ENCODE measurements at regions not wholly inside any gene's neighbourhood (a gene's known extent, or its start where the extent isn't known, plus 50 kb on each side); places are given as distances from the start of the nearest gene placed in this dataset.

DNA sequence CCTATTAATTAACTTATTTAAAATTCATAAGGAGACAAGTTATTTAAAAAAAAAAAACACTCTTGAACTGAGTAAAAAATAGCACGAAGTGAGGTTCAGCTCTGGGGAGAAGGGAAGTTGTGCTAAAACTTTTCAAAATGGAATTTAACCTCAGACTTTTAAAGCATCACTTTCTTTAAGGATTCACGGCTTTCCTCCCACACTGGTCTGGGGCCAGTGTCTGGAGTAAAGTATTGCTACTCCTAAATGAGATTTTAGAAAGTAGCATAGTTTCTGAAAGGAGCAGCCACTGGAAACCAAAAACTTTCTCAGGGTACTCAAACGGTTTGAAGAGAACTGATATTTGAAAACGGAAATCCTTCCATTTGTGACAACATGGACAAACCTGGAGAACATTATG is 97.7 kb upstream of the CYP1B1 start (continued):
- TF ChIP-seq, protein P1, sequence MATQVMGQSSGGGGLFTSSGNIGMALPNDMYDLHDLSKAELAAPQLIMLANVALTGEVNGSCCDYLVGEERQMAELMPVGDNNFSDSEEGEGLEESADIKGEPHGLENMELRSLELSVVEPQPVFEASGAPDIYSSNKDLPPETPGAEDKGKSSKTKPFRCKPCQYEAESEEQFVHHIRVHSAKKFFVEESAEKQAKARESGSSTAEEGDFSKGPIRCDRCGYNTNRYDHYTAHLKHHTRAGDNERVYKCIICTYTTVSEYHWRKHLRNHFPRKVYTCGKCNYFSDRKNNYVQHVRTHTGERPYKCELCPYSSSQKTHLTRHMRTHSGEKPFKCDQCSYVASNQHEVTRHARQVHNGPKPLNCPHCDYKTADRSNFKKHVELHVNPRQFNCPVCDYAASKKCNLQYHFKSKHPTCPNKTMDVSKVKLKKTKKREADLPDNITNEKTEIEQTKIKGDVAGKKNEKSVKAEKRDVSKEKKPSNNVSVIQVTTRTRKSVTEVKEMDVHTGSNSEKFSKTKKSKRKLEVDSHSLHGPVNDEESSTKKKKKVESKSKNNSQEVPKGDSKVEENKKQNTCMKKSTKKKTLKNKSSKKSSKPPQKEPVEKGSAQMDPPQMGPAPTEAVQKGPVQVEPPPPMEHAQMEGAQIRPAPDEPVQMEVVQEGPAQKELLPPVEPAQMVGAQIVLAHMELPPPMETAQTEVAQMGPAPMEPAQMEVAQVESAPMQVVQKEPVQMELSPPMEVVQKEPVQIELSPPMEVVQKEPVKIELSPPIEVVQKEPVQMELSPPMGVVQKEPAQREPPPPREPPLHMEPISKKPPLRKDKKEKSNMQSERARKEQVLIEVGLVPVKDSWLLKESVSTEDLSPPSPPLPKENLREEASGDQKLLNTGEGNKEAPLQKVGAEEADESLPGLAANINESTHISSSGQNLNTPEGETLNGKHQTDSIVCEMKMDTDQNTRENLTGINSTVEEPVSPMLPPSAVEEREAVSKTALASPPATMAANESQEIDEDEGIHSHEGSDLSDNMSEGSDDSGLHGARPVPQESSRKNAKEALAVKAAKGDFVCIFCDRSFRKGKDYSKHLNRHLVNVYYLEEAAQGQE (IDR thresholded peaks at IDR 0.05; ENCODE audit: unreplicated experiment) = no peak
- TF ChIP-seq STAT1 (IDR thresholded peaks at IDR 0.05; ENCODE audit: unreplicated experiment) = no peak

DNA sequence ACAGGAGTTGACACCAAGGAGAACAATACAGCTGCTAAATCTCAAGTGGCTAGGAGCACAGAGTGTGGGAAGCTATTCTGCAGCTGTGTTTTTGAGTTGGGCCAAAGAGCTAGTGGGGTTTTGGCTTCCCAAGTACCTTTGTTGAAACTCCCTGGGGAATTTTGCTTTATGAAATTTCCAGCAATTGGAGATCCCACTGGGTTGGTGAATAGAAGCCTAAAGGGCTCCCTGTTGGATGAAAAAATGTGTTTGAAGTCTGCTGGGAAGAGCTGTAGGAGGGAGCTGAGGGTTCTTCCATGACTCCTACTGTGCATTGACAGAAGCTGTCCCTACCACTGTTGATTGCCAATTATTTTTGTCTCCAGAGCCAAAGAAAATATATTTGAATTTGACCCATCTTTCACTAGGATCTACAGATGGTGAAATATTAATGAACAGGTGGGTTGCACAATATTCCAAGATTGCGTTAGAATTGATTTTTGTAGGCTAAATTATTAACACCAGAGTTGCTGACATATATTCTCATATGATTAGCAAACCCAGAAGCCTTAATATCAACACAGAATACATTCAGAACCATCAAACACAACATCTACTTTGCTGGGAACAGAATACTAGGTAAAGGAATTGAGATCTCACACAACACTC is 95.4 kb upstream of the CYP1B1 start:
- Histone ChIP-seq H3K4me2 (no peak overlapping the region), H3K4me1 (ENCODE audit: insufficient read depth) (no peaks in the 10 kb centered on the region), H3K27me3 (ENCODE audit: insufficient read depth) (no peaks in the 10 kb centered on the region), H3K9me2 (ENCODE audit: insufficient read depth) (peaks cover 9% of the 10 kb centered on the region; the same call in 1 of the 2 replicates), H3K36me3 (ENCODE audit: insufficient read depth) (no peaks in the 10 kb centered on the region), H3F3A (replicated peaks; ENCODE audit: low read depth) (no peaks in the 10 kb centered on the region), H3K79me2 (replicated peaks; ENCODE audit: insufficient read depth) (no peaks in the 10 kb centered on the region), H4K20me1 (replicated peaks; ENCODE audit: insufficient read depth) (no peaks in the 10 kb centered on the region), H3K27ac (ENCODE audit: low read depth) (no peak overlapping the region), H3K4me3 (no peak overlapping the region), H2AFZ (no peak overlapping the region)
- DNase-seq (ENCODE audit: low spot score) (no peak), ATAC-seq (no peak)
- no peak overlapping the region for H3K27ac Mint-ChIP-seq
- H3K4me3 Mint-ChIP-seq = no peak overlapping the region
- no peaks in the 10 kb centered on the region for H3K27me3 Mint-ChIP-seq (ENCODE audit: insufficient read depth, low read depth, poor library complexity)
- TF ChIP-seq EZH2phosphoT487 (IDR thresholded peaks at IDR 0.05; ENCODE audit: unreplicated experiment) = no peak
- TF ChIP-seq, protein P1 (IDR thresholded peaks at IDR 0.05; ENCODE audit: unreplicated experiment) = no peak
- TF ChIP-seq, protein P2, sequence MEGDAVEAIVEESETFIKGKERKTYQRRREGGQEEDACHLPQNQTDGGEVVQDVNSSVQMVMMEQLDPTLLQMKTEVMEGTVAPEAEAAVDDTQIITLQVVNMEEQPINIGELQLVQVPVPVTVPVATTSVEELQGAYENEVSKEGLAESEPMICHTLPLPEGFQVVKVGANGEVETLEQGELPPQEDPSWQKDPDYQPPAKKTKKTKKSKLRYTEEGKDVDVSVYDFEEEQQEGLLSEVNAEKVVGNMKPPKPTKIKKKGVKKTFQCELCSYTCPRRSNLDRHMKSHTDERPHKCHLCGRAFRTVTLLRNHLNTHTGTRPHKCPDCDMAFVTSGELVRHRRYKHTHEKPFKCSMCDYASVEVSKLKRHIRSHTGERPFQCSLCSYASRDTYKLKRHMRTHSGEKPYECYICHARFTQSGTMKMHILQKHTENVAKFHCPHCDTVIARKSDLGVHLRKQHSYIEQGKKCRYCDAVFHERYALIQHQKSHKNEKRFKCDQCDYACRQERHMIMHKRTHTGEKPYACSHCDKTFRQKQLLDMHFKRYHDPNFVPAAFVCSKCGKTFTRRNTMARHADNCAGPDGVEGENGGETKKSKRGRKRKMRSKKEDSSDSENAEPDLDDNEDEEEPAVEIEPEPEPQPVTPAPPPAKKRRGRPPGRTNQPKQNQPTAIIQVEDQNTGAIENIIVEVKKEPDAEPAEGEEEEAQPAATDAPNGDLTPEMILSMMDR (conservative IDR thresholded peaks at IDR 0.05; ENCODE audit: low read depth in 2 of 2) = no peak
- H3K36me3 Mint-ChIP-seq (ENCODE audit: low read depth) = no peaks in the 10 kb centered on the region
- no peaks in the 10 kb centered on the region for H3K4me1 Mint-ChIP-seq
- H3K9me3 Mint-ChIP-seq = no peaks in the 10 kb centered on the region

Measured in GM23338 (cell line).